A549 (cell line): ENCODE measurements at regions not wholly inside any gene's neighbourhood (a gene's known extent, or its start where the extent isn't known, plus 50 kb on each side); places are given as distances from the start of the nearest gene placed in this dataset.

Experiments used
- ATAC-seq, 2 experiments: fragments of 200-7000 bp in 1 of 2; fragments of >200 bp in 1 of 2; cut with Nextera tagmentation in 1 of 2; cut with Tn5 transposase in 1 of 2; 3 replicates each; pipeline versions ENCODE4 v1.8.0 to v1.9.1; 2018 to 2020; ENCODE audit warnings: mild to moderate bottlenecking in 1 of 2, moderate library complexity in 1 of 2
- CTCF ChIA-PET: fragments of 300-600 bp; sonication (Branson Sonifier 250); formaldehyde crosslinking; extraction: SDS; loops from one replicate; lab custom pipeline; 2021; ENCODE audit warnings: antibody characterized with exemption, inconsistent platforms; lab: Yijun Ruan, JAX
- POLR2A ChIA-PET: fragments of 350-600 bp; formaldehyde crosslinking; extraction: SDS; loops from one replicate; lab custom pipeline; 2021; ENCODE audit warnings: antibody characterized with exemption, inconsistent platforms; lab: Yijun Ruan, JAX
- DNase-seq, 2 experiments: peaks; one replicate each; pipeline versions ENCODE4 v3.0.0 to v3.0.0-alpha.2; 2011 to 2016; ENCODE audit warnings: low read depth in 1 of 2, low spot score in 1 of 2
- FAIRE-seq: peaks from 2 replicates; lab custom pipeline; 2011; peaks lifted over from hg19 to GRCh38; lab: Jason Lieb, UNC
- H3K27ac ChIP-seq, 2 experiments: fragments of >200 bp; sonication (Bioruptor Twin); formaldehyde crosslinking; 3 replicates each; pipeline ENCODE4 v1.5.1; 2016 to 2017
- H3K4me1 ChIP-seq: fragments of >200 bp; sonication (Bioruptor Twin); formaldehyde crosslinking; 3 replicates; pipeline ENCODE4 v1.6.1; 2016
- H3K4me2 ChIP-seq: fragments of >200 bp; sonication (Bioruptor Twin); formaldehyde crosslinking; 3 replicates; pipeline ENCODE4 v1.6.1; 2016
- H3K4me3 ChIP-seq: fragments of >200 bp; sonication (Bioruptor Twin); formaldehyde crosslinking; 3 replicates; pipeline ENCODE4 v1.5.1; 2016
- H3K9me3 ChIP-seq: fragments of >200 bp; sonication (Bioruptor Twin); formaldehyde crosslinking; 3 replicates; pipeline ENCODE4 v1.6.1; 2016
- BHLHE40 ChIP-seq: IDR thresholded peaks from 2 replicates; pipeline ENCODE4 v1.6.1; 2012; ENCODE audit warnings: low read depth, low read length, inconsistent platforms
- CBX8 ChIP-seq: fragments of 200-600 bp; sonication (generic); IDR thresholded peaks from 2 replicates; pipeline ENCODE4 v1.6.1; 2016
- CHD4 ChIP-seq: fragments of 200-600 bp; sonication (generic); IDR thresholded peaks from 2 replicates; pipeline ENCODE4 v1.6.1; 2016; ENCODE audit warnings: antibody characterized with exemption, mild to moderate bottlenecking, borderline replicate concordance
- EHMT2 ChIP-seq: fragments of 200-600 bp; sonication (generic); IDR thresholded peaks from 2 replicates; pipeline ENCODE4 v1.6.1; 2016; ENCODE audit warnings: antibody characterized with exemption, low read depth, mild to moderate bottlenecking, moderate library complexity
- ESRRA ChIP-seq: fragments of 150-350 bp; IDR thresholded peaks from 2 replicates; pipeline ENCODE4 v1.6.1; 2014; ENCODE audit warnings: mild to moderate bottlenecking, low read length, borderline replicate concordance
- FOSB ChIP-seq: fragments of 250-450 bp; sonication (Bioruptor Pico); IDR thresholded peaks from 2 replicates; pipeline ENCODE4 v1.5.0; 2020; ENCODE audit warnings: mild to moderate bottlenecking, moderate library complexity
- FOSL2 ChIP-seq, 2 experiments: fragments of 450-650 bp in 1 of 2; fragments of >200 bp in 1 of 2; sonication (Bioruptor Twin) in 1 of 2; formaldehyde crosslinking; IDR thresholded peaks; 2 replicates each; pipeline versions ENCODE4 v1.5.0 to v1.6.1; 2016 to 2020; ENCODE audit warnings: mild to moderate bottlenecking in 1 of 2, moderate library complexity in 1 of 2
- GATA3 ChIP-seq: IDR thresholded peaks from 2 replicates; pipeline ENCODE4 v1.6.1; 2012; ENCODE audit warnings: borderline replicate concordance
- HOXB5 ChIP-seq: fragments of 250-450 bp; sonication (Bioruptor Pico); IDR thresholded peaks from 2 replicates; pipeline ENCODE4 v1.5.0; 2020; ENCODE audit warnings: mild to moderate bottlenecking, moderate library complexity
- JUNB ChIP-seq: fragments of >200 bp; sonication (Bioruptor Twin); formaldehyde crosslinking; IDR thresholded peaks from 2 replicates; pipeline ENCODE4 v1.6.1; 2016
- KDM1A ChIP-seq: fragments of 200-600 bp; sonication (generic); IDR thresholded peaks from 2 replicates; pipeline ENCODE4 v1.6.1; 2016; ENCODE audit warnings: low read depth, mild to moderate bottlenecking
- MAFK ChIP-seq: fragments of 450-650 bp; IDR thresholded peaks from 2 replicates; pipeline ENCODE4 v1.6.1; 2014; ENCODE audit not compliant: partially characterized antibody
- MAX ChIP-seq: IDR thresholded peaks from 2 replicates; pipeline ENCODE4 v1.6.1; 2012
- MAZ ChIP-seq: fragments of 150-350 bp; IDR thresholded peaks from 2 replicates; pipeline ENCODE4 v1.6.1; 2014; ENCODE audit warnings: antibody characterized with exemption, low read depth, low read length, borderline replicate concordance
- MYC ChIP-seq: IDR thresholded peaks from 2 replicates; pipeline ENCODE4 v1.6.1; 2012; ENCODE audit warnings: mild to moderate bottlenecking, inconsistent platforms, low read length, improper control_type of control experiment, borderline replicate concordance
- NFE2L2 ChIP-seq: fragments of 150-350 bp; conservative IDR thresholded peaks from 2 replicates; pipeline ENCODE4 v1.6.1; 2014; ENCODE audit warnings: low read length
- RAD21 ChIP-seq, 2 experiments: fragments of >200 bp in 1 of 2; sonication (Bioruptor Twin) in 1 of 2; formaldehyde crosslinking in 1 of 2; IDR thresholded peaks in 1 of 2; conservative IDR thresholded peaks in 1 of 2; 2 replicates in 1 of 2; 3 replicates in 1 of 2; pipeline ENCODE4 v1.6.1; 2012 to 2018; ENCODE audit warnings: inconsistent platforms in 1 of 2
- RFX5 ChIP-seq: fragments of 450-650 bp; IDR thresholded peaks from 2 replicates; pipeline ENCODE4 v1.7.1; 2014; ENCODE audit warnings: antibody characterized with exemption, mild to moderate bottlenecking, moderate library complexity
- RNF2 ChIP-seq: fragments of 200-600 bp; sonication (generic); IDR thresholded peaks from 2 replicates; pipeline ENCODE4 v1.6.1; 2016; ENCODE audit warnings: low read depth, mild to moderate bottlenecking, antibody characterized with exemption, moderate library complexity, borderline replicate concordance
- TFCP2L1 ChIP-seq: fragments of 250-450 bp; sonication (Bioruptor Pico); IDR thresholded peaks from 2 replicates; pipeline ENCODE4 v1.5.0; 2021; ENCODE audit warnings: mild to moderate bottlenecking
- TP53 ChIP-seq: fragments of 250-450 bp; sonication (Bioruptor Pico); IDR thresholded peaks from 2 replicates; pipeline ENCODE4 v1.5.0; 2021; ENCODE audit warnings: mild to moderate bottlenecking, moderate library complexity
- WGBS: methylation state at CpG from one replicate; pipeline ENCODE4 v1.1.6; 2017; ENCODE audit errors: missing lambda C conversion rate; 5-methylcytosine and 5-hydroxymethylcytosine counted together
- TF ChIP-seq, protein P1 (sequence below): fragments of 250-450 bp; sonication (Bioruptor Pico); IDR thresholded peaks from 2 replicates; pipeline ENCODE4 v1.5.0; 2020; ENCODE audit warnings: low read depth, mild to moderate bottlenecking, moderate library complexity
- TF ChIP-seq, protein P2 (sequence below): fragments of 150-350 bp; IDR thresholded peaks from 2 replicates; pipeline ENCODE4 v1.6.1; 2014; ENCODE audit warnings: low read depth, mild to moderate bottlenecking, low read length

DNA sequence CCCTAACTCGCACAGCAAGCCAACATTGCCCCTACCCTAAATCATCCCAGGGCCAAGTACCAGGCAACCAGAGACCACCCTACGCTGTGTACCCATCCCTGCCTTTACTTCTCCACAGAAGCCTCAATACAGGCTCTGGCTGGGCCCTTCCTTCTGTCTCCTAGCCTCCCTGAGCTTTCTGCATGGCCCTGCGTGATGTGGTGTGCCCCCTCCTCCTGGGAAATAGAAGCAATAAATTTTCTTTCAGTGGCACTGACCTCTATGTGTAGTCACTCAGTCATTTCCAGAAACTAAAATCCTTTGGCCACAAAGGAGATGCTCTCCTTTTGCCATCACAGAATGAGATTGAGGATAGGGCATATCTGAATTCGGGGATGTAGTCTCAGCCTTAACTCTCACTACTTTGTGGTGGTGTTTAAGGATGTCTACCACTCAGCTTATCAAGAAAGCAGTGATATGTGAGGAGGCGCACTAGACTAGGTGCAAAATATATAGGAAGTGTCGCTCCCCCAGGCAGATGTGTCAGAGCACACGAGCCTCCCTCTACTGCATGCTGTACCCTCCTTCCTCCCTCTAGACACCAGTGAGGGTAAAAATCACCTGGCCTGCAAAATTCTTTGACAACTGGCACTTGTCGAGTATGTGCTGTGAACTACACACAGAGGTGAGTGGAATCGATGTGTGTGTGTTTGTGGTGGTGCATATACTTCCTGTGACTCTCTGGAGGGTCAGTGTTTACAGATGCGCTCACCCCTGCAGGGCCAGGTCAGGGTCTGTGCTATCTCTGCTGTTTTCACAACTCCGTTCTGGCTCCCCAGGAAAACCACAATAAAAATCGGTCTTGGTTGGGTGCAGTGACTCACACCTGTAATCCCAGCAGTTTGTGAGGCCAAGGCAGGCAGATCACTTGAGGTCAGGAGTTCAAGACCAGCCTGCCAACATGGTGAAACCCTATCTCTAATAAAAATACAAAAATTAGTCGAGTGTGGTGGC, 825.9 kb upstream of the IGFBP3 start:
- no peak for FAIRE-seq
- Histone ChIP-seq H3K4me3 (no peak overlapping the region), H3K9me3 (no peaks in the 10 kb centered on the region), H3K27ac (peak overlapping the region in 1 of 2 experiments; percentile 9; a peak in 1 of 6 replicates), H3K4me1 (peaks cover 6% of the 10 kb centered on the region), H3K4me2 (no peak overlapping the region)
- CTCF ChIA-PET: interaction anchor here (0.6 to 1.5 kb wide), 2 partner anchors 26 to 825 kb away, joined by 3 to 5 read pairs; no protein-coding TSS in a partner anchor
- no peak for DNase-seq
- no peak for ATAC-seq
- TF ChIP-seq MYC: no peak
- no peak for TF ChIP-seq BHLHE40
- no peak for TF ChIP-seq NFE2L2
- no peak for TF ChIP-seq MAZ
- TF ChIP-seq, all 56 proteins: peak for 0
- POLR2A ChIA-PET: no interaction called here
- 59% methylated on average over 12 of the region's 13 CpGs for WGBS

- no peaks in the 10 kb centered on the region for H3K9me3 ChIP-seq
- no peak overlapping the region for H3K4me2 ChIP-seq
- no peaks in the 10 kb centered on the region for H3K4me1 ChIP-seq
- DNase-seq: no peak
- POLR2A ChIA-PET: no interaction called here
- H3K4me3 ChIP-seq: no peak overlapping the region
- TF ChIP-seq RAD21 (conservative IDR thresholded peaks at IDR 0.05 in 1 of 2, IDR thresholded peaks at IDR 0.05 in 1 of 2): 0 out of 5 replicates have a peak, but pooled peaks of 1 of the 2 experiments have one; percentile 21
- TF ChIP-seq, protein P1, sequence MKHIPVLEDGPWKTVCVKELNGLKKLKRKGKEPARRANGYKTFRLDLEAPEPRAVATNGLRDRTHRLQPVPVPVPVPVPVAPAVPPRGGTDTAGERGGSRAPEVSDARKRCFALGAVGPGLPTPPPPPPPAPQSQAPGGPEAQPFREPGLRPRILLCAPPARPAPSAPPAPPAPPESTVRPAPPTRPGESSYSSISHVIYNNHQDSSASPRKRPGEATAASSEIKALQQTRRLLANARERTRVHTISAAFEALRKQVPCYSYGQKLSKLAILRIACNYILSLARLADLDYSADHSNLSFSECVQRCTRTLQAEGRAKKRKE (CRISPR knock-in tag): no peak
- TF ChIP-seq KDM1A: no peak
- no peak for TF ChIP-seq HOXB5 (CRISPR knock-in tag)
- TF ChIP-seq, all 56 proteins: peak for 1
- CTCF ChIA-PET: no interaction called here
- peak in 1 of 2 experiments; percentile 34; a peak in 1 of 6 replicates for ATAC-seq
- no peak for FAIRE-seq
- 46% methylated on average over 3 of the region's 3 CpGs for WGBS
- H3K27ac ChIP-seq: peak overlapping the region in 1 of 2 experiments; percentile 26; a peak in 1 of 6 replicates
Observed at GRCh38 chr7:46745707-46746090, 824.6 kb upstream of the IGFBP3 start.

- WGBS: 62% methylated on average over 6 of the region's 6 CpGs
- FAIRE-seq (no peak), DNase-seq (no peak), ATAC-seq (no peak)
- no peak overlapping the region; a peak in 1 of 6 replicates for H3K27ac ChIP-seq
- no peaks in the 10 kb centered on the region for H3K9me3 ChIP-seq
- H3K4me3 ChIP-seq: no peak overlapping the region
- CTCF ChIA-PET: no interaction called here
- TF ChIP-seq JUNB (no peak), MAFK (no peak), RFX5 (no peak), TFCP2L1 (CRISPR knock-in tag) (no peak), FOSL2 (IDR thresholded peaks at IDR 0.05) (no peak), FOSL2 (CRISPR knock-in tag; IDR thresholded peaks at IDR 0.05) (no peak), NFE2L2 (no peak), GATA3 (no peak), FOSB (CRISPR knock-in tag) (no peak)
- no peaks in the 10 kb centered on the region for H3K4me1 ChIP-seq
- H3K4me2 ChIP-seq: no peak overlapping the region
- POLR2A ChIA-PET: no interaction called here
Observed at GRCh38 chr7:46744957-46745706, 824.1 kb upstream of the IGFBP3 start.

DNA sequence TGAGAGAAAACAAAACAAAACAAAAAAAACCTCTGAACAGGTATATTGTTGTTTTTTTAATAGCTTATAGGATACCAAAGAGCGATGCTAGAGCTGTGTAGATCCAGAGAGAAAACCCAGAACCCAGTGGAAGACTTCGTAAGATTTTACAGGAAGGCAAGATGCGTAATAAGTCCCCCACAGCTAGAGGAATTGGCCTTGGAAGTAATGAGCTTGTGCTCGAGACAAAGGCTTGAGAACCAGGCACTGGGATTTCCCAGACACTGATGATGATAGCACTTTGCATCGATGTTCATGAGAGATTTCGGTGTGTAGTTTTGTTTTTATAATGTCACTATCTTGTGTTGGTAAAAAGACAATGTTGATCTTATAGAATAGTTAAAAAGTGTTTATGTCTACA, 821.5 kb upstream of the IGFBP3 start:
- Histone ChIP-seq H3K4me1 (no peaks in the 10 kb centered on the region), H3K4me3 (no peak overlapping the region), H3K4me2 (no peak overlapping the region), H3K27ac (no peak overlapping the region), H3K9me3 (no peaks in the 10 kb centered on the region)
- CTCF ChIA-PET: interaction anchor here (1.2 kb wide), 1 partner anchor 35 kb away, joined by 3 read pairs; no protein-coding TSS in a partner anchor
- FAIRE-seq (no peak), ATAC-seq (no peak), DNase-seq (no peak)
- POLR2A ChIA-PET: no interaction called here
- no peak for TF ChIP-seq TP53 (CRISPR knock-in tag)
- TF ChIP-seq CBX8: no peak
- no peak for TF ChIP-seq RNF2
- TF ChIP-seq ESRRA: no peak
- no peak for TF ChIP-seq TFCP2L1 (CRISPR knock-in tag)
- no peak for TF ChIP-seq MAZ
- no peak for TF ChIP-seq FOSL2 (IDR thresholded peaks at IDR 0.05)
- no peak for TF ChIP-seq FOSL2 (CRISPR knock-in tag; IDR thresholded peaks at IDR 0.05)
- no peak for TF ChIP-seq EHMT2
- TF ChIP-seq CHD4: no peak
- TF ChIP-seq, protein P2, sequence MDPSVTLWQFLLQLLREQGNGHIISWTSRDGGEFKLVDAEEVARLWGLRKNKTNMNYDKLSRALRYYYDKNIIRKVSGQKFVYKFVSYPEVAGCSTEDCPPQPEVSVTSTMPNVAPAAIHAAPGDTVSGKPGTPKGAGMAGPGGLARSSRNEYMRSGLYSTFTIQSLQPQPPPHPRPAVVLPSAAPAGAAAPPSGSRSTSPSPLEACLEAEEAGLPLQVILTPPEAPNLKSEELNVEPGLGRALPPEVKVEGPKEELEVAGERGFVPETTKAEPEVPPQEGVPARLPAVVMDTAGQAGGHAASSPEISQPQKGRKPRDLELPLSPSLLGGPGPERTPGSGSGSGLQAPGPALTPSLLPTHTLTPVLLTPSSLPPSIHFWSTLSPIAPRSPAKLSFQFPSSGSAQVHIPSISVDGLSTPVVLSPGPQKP: no peak
- no peak for TF ChIP-seq JUNB
- no peak for TF ChIP-seq MAX
- WGBS: 82% methylated on average over 6 of the region's 6 CpGs
